ENCODE measurements at regions not wholly inside any gene's neighbourhood (a gene's known extent, or its start where the extent isn't known, plus 50 kb on each side); places are given as distances from the start of the nearest gene placed in this dataset.

GRCh38 chr6:88413459-88413858 lies 247.3 kb upstream of the CNR1 start:
- no peak for TF ChIP-seq KDM4B (CRISPR knock-in tag; IDR thresholded peaks at IDR 0.05)
- TF ChIP-seq PHB2 (IDR thresholded peaks at IDR 0.05; ENCODE audit: partially characterized antibody), result no peak
- no peak for TF ChIP-seq NR2F1 (CRISPR knock-in tag; IDR thresholded peaks at IDR 0.05)
- no peak for TF ChIP-seq SAFB2 (CRISPR knock-in tag; IDR thresholded peaks at IDR 0.05; ENCODE audit: borderline replicate concordance, low read depth)
- TF ChIP-seq ARNTL (CRISPR knock-in tag; IDR thresholded peaks at IDR 0.05), result no peak
- TF ChIP-seq MAFF (IDR thresholded peaks at IDR 0.05; ENCODE audit: low read depth, low read length), result no peak
- no peak for TF ChIP-seq ZNF513 (CRISPR knock-in tag; conservative IDR thresholded peaks at IDR 0.05)
- TF ChIP-seq ZC3H13 (CRISPR knock-in tag; IDR thresholded peaks at IDR 0.05), result no peak
- no peak for TF ChIP-seq RERE (CRISPR knock-in tag; IDR thresholded peaks at IDR 0.05; ENCODE audit: low read depth)
- TF ChIP-seq STAT6 (CRISPR knock-in tag; IDR thresholded peaks at IDR 0.05; ENCODE audit: borderline replicate concordance), result no peak
